Upper lobe of right lung (tissue), 1 donor: ENCODE measurements at regions not wholly inside any gene's neighbourhood (a gene's known extent, or its start where the extent isn't known, plus 50 kb on each side); places are given as distances from the start of the nearest gene placed in this dataset.

ENCODE experiments used
- ATAC-seq: fragments of 200-7000 bp; cut with Tn5 transposase; one replicate; pipeline ENCODE4 v1.9.1; 2020; ENCODE audit warnings: mild to moderate bottlenecking, moderate library complexity
- DNase-seq: peaks from one replicate; pipeline ENCODE4 v3.0.0-alpha.2; 2020
- H3K27ac ChIP-seq: fragments of 200-600 bp; one replicate; pipeline ENCODE4 v1.8.0; 2022
- H3K27me3 ChIP-seq: fragments of 200-600 bp; one replicate; pipeline ENCODE4 v1.8.0; 2022; ENCODE audit warnings: mild to moderate bottlenecking
- H3K36me3 ChIP-seq: fragments of 200-600 bp; one replicate; pipeline ENCODE4 v1.8.0; 2022
- H3K4me1 ChIP-seq: fragments of 200-600 bp; one replicate; pipeline ENCODE4 v1.8.0; 2022
- H3K4me3 ChIP-seq: fragments of 200-600 bp; one replicate; pipeline ENCODE4 v1.8.0; 2022; ENCODE audit warnings: mild to moderate bottlenecking
- H3K9me3 ChIP-seq: fragments of 200-600 bp; one replicate; pipeline ENCODE4 v1.8.0; 2022
- CTCF ChIP-seq: fragments of 200-600 bp; IDR thresholded peaks from one replicate; pipeline ENCODE4 v1.8.0; 2022; ENCODE audit warnings: antibody characterized with exemption
- intact Hi-C: fragments of 100-400 bp; cut with DNase I; formaldehyde crosslinking; loops from one replicate; pipeline ENCODE4 v1.11.0; 2022
- donor health status: DM: no; HTN: yes; CAD: no; lungs with severe emphysema.

- ATAC-seq (no peak), DNase-seq (no peak)
- no peaks in the 10 kb centered on the region for H3K27me3 ChIP-seq
- intact Hi-C loops = no loop called here
- no peaks in the 10 kb centered on the region for H3K9me3 ChIP-seq
- H3K4me1 ChIP-seq = no peaks in the 10 kb centered on the region
- H3K36me3 ChIP-seq = no peaks in the 10 kb centered on the region
- no peak for TF ChIP-seq CTCF
- no peak overlapping the region for H3K4me3 ChIP-seq
- no peak overlapping the region for H3K27ac ChIP-seq
Observed at GRCh38 chrX:477441-478012, 90.8 kb upstream of the PPP2R3B start.

GRCh38 chrX:479273-479981 is 92.7 kb upstream of the PPP2R3B start:
- intact Hi-C loops = no loop called here
- Histone ChIP-seq H3K4me1 (no peaks in the 10 kb centered on the region), H3K27me3 (no peaks in the 10 kb centered on the region), H3K9me3 (no peaks in the 10 kb centered on the region), H3K36me3 (no peaks in the 10 kb centered on the region), H3K4me3 (no peak overlapping the region), H3K27ac (no peak overlapping the region)
- no peak for TF ChIP-seq CTCF
- no peak for ATAC-seq
- no peak for DNase-seq

- Histone ChIP-seq H3K9me3 (no peaks in the 10 kb centered on the region), H3K27me3 (no peaks in the 10 kb centered on the region), H3K4me3 (no peak overlapping the region), H3K36me3 (no peaks in the 10 kb centered on the region), H3K27ac (no peak overlapping the region), H3K4me1 (no peaks in the 10 kb centered on the region)
- TF ChIP-seq CTCF = no peak
- ATAC-seq (no peak), DNase-seq (peak; percentile 18)
- intact Hi-C loops = no loop called here
Observed at GRCh38 chrX:480861-481417, 94.2 kb upstream of the PPP2R3B start.

GRCh38 chrX:482192-482701 is 95.5 kb upstream of the PPP2R3B start:
- Histone ChIP-seq H3K36me3 (no peaks in the 10 kb centered on the region), H3K4me3 (no peak overlapping the region), H3K9me3 (no peaks in the 10 kb centered on the region), H3K4me1 (no peaks in the 10 kb centered on the region), H3K27me3 (no peaks in the 10 kb centered on the region), H3K27ac (no peak overlapping the region)
- intact Hi-C loops = no loop called here
- DNase-seq = peak; percentile 27
- ATAC-seq = no peak
- TF ChIP-seq CTCF = no peak

DNA sequence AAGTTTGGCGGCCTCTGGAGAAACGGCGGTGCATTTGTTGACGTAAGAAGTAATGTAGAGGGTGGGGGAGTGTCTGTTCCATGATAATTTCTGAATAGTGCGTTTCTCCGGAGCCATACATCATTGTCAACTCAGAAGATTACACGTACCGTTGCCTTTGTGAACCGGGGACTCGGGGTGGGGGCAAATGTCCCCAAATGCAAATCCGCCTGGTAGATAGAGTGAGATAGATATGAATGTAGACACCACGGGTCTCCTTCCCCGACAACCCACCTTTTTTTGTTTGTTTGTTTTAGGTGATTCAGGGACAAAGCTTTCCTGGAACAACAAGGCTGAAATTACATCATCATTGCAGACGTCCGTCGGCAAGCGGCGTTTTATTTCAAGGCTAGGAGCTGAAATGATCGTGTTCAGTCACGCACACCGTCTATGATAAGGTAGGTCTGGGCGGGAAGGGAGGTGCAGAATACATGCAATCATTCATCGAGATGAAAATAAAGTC is 96.0 kb upstream of the PPP2R3B start:
- H3K4me1 ChIP-seq = no peaks in the 10 kb centered on the region
- ATAC-seq (no peak), DNase-seq (no peak)
- H3K9me3 ChIP-seq = no peaks in the 10 kb centered on the region
- intact Hi-C loops = no loop called here
- no peaks in the 10 kb centered on the region for H3K27me3 ChIP-seq
- H3K27ac ChIP-seq = no peak overlapping the region
- no peak overlapping the region for H3K4me3 ChIP-seq
- H3K36me3 ChIP-seq = no peaks in the 10 kb centered on the region
- no peak for TF ChIP-seq CTCF
